ENCODE measurements at regions not wholly inside any gene's neighbourhood (a gene's known extent, or its start where the extent isn't known, plus 50 kb on each side); places are given as distances from the start of the nearest gene placed in this dataset.

DNA sequence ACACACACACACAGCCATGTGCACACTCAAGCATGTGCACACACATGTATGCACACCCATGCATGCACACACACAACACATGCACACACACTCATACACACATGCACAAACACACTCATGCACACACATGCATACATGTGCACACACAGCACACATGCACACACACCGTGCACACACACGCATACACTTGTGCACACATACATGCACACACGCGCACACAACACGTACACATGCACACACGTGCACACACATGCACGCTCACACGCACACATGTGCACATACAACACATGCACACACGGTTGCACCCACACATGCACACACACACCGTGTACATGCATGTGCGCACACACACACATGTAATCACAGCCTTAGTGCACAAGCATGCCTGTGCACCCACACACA, 230.4 kb upstream of the GSE1 start:
- H3K9me3 ChIP-seq (ENCODE audit: control insufficient read depth, low read depth, low read length): no peaks in the 10 kb centered on the region
- no peaks in the 10 kb centered on the region for H4K20me1 ChIP-seq (ENCODE audit: control insufficient read depth, extremely low read depth, insufficient read depth, low read length)
- H3K9ac ChIP-seq (ENCODE audit: control insufficient read depth, extremely low read depth, insufficient read depth, low read length): no peak overlapping the region
- TF ChIP-seq, protein P1, sequence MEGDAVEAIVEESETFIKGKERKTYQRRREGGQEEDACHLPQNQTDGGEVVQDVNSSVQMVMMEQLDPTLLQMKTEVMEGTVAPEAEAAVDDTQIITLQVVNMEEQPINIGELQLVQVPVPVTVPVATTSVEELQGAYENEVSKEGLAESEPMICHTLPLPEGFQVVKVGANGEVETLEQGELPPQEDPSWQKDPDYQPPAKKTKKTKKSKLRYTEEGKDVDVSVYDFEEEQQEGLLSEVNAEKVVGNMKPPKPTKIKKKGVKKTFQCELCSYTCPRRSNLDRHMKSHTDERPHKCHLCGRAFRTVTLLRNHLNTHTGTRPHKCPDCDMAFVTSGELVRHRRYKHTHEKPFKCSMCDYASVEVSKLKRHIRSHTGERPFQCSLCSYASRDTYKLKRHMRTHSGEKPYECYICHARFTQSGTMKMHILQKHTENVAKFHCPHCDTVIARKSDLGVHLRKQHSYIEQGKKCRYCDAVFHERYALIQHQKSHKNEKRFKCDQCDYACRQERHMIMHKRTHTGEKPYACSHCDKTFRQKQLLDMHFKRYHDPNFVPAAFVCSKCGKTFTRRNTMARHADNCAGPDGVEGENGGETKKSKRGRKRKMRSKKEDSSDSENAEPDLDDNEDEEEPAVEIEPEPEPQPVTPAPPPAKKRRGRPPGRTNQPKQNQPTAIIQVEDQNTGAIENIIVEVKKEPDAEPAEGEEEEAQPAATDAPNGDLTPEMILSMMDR (optimal IDR thresholded peaks at IDR 0.05 in 1 of 3, IDR thresholded peaks at IDR 0.05 in 1 of 3, conservative IDR thresholded peaks at IDR 0.05 in 1 of 3; ENCODE audit: extremely low read depth in 1 of 3, insufficient read depth in 2 of 3, low read length in 3 of 3): no peak
- TF ChIP-seq EZH2 (IDR thresholded peaks at IDR 0.05; ENCODE audit: low read length): no peak
- no peak overlapping the region for H3K4me2 ChIP-seq (ENCODE audit: control insufficient read depth, extremely low read depth, insufficient read depth, low read depth, low read length)
- dilution Hi-C loops (cut with MboI; ENCODE audit: extremely low pct_ligation_motif_present, low sequenced_read_pairs): no loop called here
- H3K9me1 ChIP-seq (ENCODE audit: control insufficient read depth, extremely low read depth, insufficient read depth, low read length): no peaks in the 10 kb centered on the region
- H3K4me3 ChIP-seq (ENCODE audit: control insufficient read depth in 2 of 3, extremely low read depth in 1 of 3, insufficient read depth in 2 of 3, low read depth in 1 of 3, low read length in 3 of 3): no peak overlapping the region
- H3K27ac ChIP-seq (ENCODE audit: control insufficient read depth, insufficient read depth, low read length): no peak overlapping the region
- H2AFZ ChIP-seq (ENCODE audit: control insufficient read depth, low read length): no peak overlapping the region
- H3K36me3 ChIP-seq (ENCODE audit: control insufficient read depth in 2 of 2, extremely low read depth in 1 of 2, insufficient read depth in 2 of 2, low read length in 2 of 2): no peaks in the 10 kb centered on the region
- H3K79me2 ChIP-seq (ENCODE audit: control insufficient read depth, insufficient read depth, low read length): no peaks in the 10 kb centered on the region
- FAIRE-seq: no peak
- H3K4me1 ChIP-seq (ENCODE audit: control insufficient read depth, extremely low read depth, insufficient read depth, low read length): peaks cover 22% of the 10 kb centered on the region
- no peak for DNase-seq (ENCODE audit: low read depth, low spot score)
- peaks cover 20% of the 10 kb centered on the region for H3K27me3 ChIP-seq (ENCODE audit: control insufficient read depth, extremely low read depth, insufficient read depth, low read length)

DNA sequence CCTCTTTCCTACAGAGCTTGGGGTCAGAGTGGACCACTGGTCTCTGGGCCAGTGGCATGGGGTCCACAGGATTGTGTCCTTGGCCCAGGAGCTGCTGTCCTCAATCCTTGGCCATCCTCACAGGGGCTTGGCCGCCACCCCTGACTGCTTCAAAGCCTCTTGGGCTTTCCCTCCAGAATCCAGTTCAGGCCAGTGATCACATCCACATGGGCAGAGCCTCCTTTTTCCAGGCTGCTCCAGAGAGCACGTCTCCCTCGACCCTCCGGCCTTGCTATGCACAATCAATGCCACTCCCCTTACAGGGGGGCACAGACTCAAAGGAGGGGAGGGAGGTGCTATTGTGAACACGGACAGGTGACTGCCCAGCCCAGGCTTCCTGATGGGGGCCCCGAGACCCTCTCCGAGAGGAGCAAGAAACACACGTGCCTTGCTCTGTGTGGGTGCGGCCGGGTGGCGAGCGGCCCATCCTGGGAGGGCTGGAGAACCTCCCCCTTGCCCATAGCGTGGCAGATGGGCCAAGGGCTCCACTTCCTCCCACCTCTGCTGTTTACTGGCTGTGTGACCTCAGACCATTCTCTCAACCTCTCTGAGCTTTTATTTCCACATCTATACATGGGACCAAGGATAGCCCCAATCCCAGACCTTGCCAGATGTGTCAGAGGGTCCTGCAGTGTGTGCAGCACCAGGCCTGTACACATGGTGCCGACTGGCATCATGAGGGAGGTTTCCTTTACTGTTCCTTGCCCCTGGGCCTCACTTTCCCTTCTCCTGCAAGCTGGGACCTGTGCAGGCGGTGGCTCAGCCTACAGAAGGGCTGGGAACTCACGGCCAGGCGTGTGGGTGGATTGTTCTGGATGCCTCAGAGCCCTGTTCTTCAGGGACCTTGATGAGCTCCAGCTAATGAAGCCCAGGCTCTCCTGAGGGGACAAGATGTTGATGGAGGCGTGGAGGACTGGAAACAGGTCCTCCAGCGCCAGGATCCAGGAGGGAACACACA, 229.0 kb upstream of the GSE1 start:
- Histone ChIP-seq H4K20me1 (ENCODE audit: control insufficient read depth, extremely low read depth, insufficient read depth, low read length) (no peaks in the 10 kb centered on the region), H3K4me1 (ENCODE audit: control insufficient read depth, extremely low read depth, insufficient read depth, low read length) (peaks cover 22% of the 10 kb centered on the region), H3K27me3 (ENCODE audit: control insufficient read depth, extremely low read depth, insufficient read depth, low read length) (peaks cover 12% of the 10 kb centered on the region), H3K36me3 (ENCODE audit: control insufficient read depth in 2 of 2, extremely low read depth in 1 of 2, insufficient read depth in 2 of 2, low read length in 2 of 2) (no peaks in the 10 kb centered on the region), H3K27ac (ENCODE audit: control insufficient read depth, insufficient read depth, low read length) (peak overlapping the region; percentile 60), H3K4me2 (ENCODE audit: control insufficient read depth, extremely low read depth, insufficient read depth, low read depth, low read length) (peak overlapping the region; percentile 71), H3K4me3 (ENCODE audit: control insufficient read depth in 2 of 3, extremely low read depth in 1 of 3, insufficient read depth in 2 of 3, low read depth in 1 of 3, low read length in 3 of 3) (no peak overlapping the region), H3K9me3 (ENCODE audit: control insufficient read depth, low read depth, low read length) (no peaks in the 10 kb centered on the region), H3K9me1 (ENCODE audit: control insufficient read depth, extremely low read depth, insufficient read depth, low read length) (no peaks in the 10 kb centered on the region), H3K79me2 (ENCODE audit: control insufficient read depth, insufficient read depth, low read length) (no peaks in the 10 kb centered on the region), H3K9ac (ENCODE audit: control insufficient read depth, extremely low read depth, insufficient read depth, low read length) (peak overlapping the region; percentile 24), H2AFZ (ENCODE audit: control insufficient read depth, low read length) (no peak overlapping the region)
- FAIRE-seq (peak; percentile 84), DNase-seq (ENCODE audit: low read depth, low spot score) (no peak)
- dilution Hi-C loops (cut with MboI; ENCODE audit: extremely low pct_ligation_motif_present, low sequenced_read_pairs): no loop called here
- TF ChIP-seq, protein P1 (optimal IDR thresholded peaks at IDR 0.05 in 1 of 3, IDR thresholded peaks at IDR 0.05 in 1 of 3, conservative IDR thresholded peaks at IDR 0.05 in 1 of 3; ENCODE audit: extremely low read depth in 1 of 3, insufficient read depth in 2 of 3, low read length in 3 of 3): no peak
- no peak for TF ChIP-seq EZH2 (IDR thresholded peaks at IDR 0.05; ENCODE audit: low read length)
